Cortex of kidney (tissue), 1 donor: ENCODE measurements at regions not wholly inside any gene's neighbourhood (a gene's known extent, or its start where the extent isn't known, plus 50 kb on each side); places are given as distances from the start of the nearest gene placed in this dataset.
"Not testable (repeated sequence)": the region's sequence is repeated elsewhere in the genome, so short reads cannot be mapped to it uniquely, and the experiment has no call there.

Source experiments
- DNase-seq: peaks from one replicate; lab custom pipeline; 2025; lab: John Stamatoyannopoulos, UW

GRCh38 chr7:149714081-149714909 lies 59.1 kb downstream of the ZNF467 start:
- DNase-seq, result peak; percentile 73

GRCh38 chr7:149713731-149714068 lies 59.7 kb downstream of the ZNF467 start:
- no peak for DNase-seq

- no peak for DNase-seq
Observed at GRCh38 chr7:149713061-149713730, 60.2 kb downstream of the ZNF467 start.

- no peak for DNase-seq
Observed at GRCh38 chr7:149708026-149708425, 65.4 kb downstream of the ZNF467 start.

- no peak for DNase-seq
Observed at GRCh38 chr7:149707448-149707886, 65.9 kb downstream of the ZNF467 start.

GRCh38 chr7:149706398-149706797 lies 67.0 kb downstream of the ZNF467 start:
- no peak for DNase-seq

- no peak for DNase-seq
Observed at GRCh38 chr7:149704507-149704906, 68.9 kb downstream of the ZNF467 start.

- DNase-seq, result no peak
Observed at GRCh38 chr7:149703044-149703650, 70.2 kb downstream of the ZNF467 start.

GRCh38 chr7:149701495-149702240 lies 71.7 kb downstream of the ZNF467 start:
- DNase-seq, result no peak

GRCh38 chr7:149697767-149698166 lies 75.6 kb downstream of the ZNF467 start:
- DNase-seq, result not testable (repeated sequence)

- no peak for DNase-seq
Observed at GRCh38 chr7:149696280-149696679, 77.1 kb downstream of the ZNF467 start.

GRCh38 chr7:149692557-149692982 lies 80.8 kb downstream of the ZNF467 start:
- DNase-seq, result no peak

- DNase-seq, result no peak
Observed at GRCh38 chr7:149692056-149692455, 81.3 kb downstream of the ZNF467 start.

GRCh38 chr7:149690688-149691446 lies 82.5 kb downstream of the ZNF467 start:
- DNase-seq, result no peak

- no peak for DNase-seq
Observed at GRCh38 chr7:149689291-149689721, 84.1 kb downstream of the ZNF467 start.

GRCh38 chr7:149688836-149689235 lies 84.6 kb downstream of the ZNF467 start:
- no peak for DNase-seq

GRCh38 chr7:149687820-149688219 lies 85.6 kb downstream of the ZNF467 start:
- DNase-seq, result not testable (repeated sequence)

GRCh38 chr7:149686449-149686848 lies 86.9 kb downstream of the ZNF467 start:
- no peak for DNase-seq

GRCh38 chr7:149686011-149686410 lies 87.4 kb downstream of the ZNF467 start:
- DNase-seq, result no peak

- DNase-seq, result no peak
Observed at GRCh38 chr7:149685455-149685854, 87.9 kb downstream of the ZNF467 start.

- no peak for DNase-seq
Observed at GRCh38 chr7:149683898-149684297, 89.5 kb downstream of the ZNF467 start.
